ENCODE measurements at regions not wholly inside any gene's neighbourhood (a gene's known extent, or its start where the extent isn't known, plus 50 kb on each side); places are given as distances from the start of the nearest gene placed in this dataset.

DNA sequence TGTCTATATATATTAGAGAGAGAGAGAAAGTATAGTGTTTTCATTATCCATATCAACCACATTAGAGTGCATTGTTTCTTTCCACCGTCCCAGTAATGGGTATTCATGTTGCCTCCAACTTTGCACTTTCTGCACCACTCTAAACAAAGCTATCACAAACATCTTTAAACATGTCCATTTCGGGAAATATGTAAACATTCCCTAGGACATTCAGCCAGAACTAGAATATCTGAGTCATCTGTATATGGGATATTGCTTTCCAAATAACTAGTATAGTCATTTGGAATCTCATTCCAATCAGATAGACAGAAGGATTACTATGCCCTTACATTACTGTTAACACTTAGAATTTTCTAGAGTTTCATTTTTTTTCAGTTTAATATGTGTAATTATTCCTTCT, 914.9 kb upstream of the EPHA6 start:
- no peak for TF ChIP-seq POLR2A (IDR thresholded peaks at IDR 0.05; ENCODE audit: extremely low read depth, insufficient read length)
- TF ChIP-seq, protein P1, sequence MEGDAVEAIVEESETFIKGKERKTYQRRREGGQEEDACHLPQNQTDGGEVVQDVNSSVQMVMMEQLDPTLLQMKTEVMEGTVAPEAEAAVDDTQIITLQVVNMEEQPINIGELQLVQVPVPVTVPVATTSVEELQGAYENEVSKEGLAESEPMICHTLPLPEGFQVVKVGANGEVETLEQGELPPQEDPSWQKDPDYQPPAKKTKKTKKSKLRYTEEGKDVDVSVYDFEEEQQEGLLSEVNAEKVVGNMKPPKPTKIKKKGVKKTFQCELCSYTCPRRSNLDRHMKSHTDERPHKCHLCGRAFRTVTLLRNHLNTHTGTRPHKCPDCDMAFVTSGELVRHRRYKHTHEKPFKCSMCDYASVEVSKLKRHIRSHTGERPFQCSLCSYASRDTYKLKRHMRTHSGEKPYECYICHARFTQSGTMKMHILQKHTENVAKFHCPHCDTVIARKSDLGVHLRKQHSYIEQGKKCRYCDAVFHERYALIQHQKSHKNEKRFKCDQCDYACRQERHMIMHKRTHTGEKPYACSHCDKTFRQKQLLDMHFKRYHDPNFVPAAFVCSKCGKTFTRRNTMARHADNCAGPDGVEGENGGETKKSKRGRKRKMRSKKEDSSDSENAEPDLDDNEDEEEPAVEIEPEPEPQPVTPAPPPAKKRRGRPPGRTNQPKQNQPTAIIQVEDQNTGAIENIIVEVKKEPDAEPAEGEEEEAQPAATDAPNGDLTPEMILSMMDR (IDR thresholded peaks at IDR 0.05; ENCODE audit: low read depth, low read length) = no peak
- TF ChIP-seq, protein P2, sequence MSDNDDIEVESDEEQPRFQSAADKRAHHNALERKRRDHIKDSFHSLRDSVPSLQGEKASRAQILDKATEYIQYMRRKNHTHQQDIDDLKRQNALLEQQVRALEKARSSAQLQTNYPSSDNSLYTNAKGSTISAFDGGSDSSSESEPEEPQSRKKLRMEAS (IDR thresholded peaks at IDR 0.05; ENCODE audit: low read depth, low read length) = no peak
